ENCODE measurements at regions not wholly inside any gene's neighbourhood (a gene's known extent, or its start where the extent isn't known, plus 50 kb on each side); places are given as distances from the start of the nearest gene placed in this dataset.

DNA sequence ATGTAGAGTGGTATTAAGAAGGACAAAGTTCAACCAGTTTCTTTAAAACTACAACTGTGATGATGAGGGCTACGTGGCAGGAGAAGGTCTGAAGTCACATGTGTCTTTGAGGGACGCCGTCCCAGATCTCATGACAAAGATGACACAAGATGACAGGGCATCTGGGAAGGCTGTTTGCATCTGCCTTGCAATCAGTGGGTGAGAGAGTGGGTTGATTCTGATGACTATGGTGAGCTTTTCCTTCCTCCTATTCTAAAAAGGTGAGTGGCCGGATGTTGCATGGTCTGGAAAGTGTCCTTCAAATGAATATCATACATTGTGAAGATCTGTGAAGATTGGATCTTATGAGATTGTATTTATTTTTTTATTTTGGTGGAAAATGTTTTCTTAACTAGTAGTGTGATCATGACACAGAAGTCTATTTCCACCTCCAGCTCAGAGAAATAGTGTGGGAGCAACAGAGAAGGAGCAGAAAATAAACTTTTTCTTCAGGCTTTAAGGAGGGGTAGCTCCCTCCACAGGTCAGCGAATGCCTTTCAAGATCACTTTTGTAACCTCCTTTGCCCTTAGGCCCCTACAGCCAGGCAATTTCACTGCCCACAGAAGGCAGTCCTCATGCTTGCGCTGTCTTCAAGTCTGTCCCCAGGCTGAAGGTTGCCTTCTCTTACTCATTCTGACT, 76.0 kb upstream of the ATF3 start:
- no peak for TF ChIP-seq CTCF (IDR thresholded peaks at IDR 0.05)
- no peaks in the 10 kb centered on the region for H3K36me3 ChIP-seq
- WGBS, 2 donors = 80 to 89% methylated on average over 6 of the region's 6 CpGs
- peak in 1 of 4 donors; percentile 28 for ATAC-seq
- no peak for DNase-seq
- H3K9me3 ChIP-seq = no peaks in the 10 kb centered on the region
- intact Hi-C loops (cut with DNase I) = no loop called here
- no peak overlapping the region for H3K4me3 ChIP-seq
- no peaks in the 10 kb centered on the region for H3K4me1 ChIP-seq
- H3K27ac ChIP-seq = no peak overlapping the region
- H3K27me3 ChIP-seq = no peaks in the 10 kb centered on the region
- FAIRE-seq = no peak

DNA sequence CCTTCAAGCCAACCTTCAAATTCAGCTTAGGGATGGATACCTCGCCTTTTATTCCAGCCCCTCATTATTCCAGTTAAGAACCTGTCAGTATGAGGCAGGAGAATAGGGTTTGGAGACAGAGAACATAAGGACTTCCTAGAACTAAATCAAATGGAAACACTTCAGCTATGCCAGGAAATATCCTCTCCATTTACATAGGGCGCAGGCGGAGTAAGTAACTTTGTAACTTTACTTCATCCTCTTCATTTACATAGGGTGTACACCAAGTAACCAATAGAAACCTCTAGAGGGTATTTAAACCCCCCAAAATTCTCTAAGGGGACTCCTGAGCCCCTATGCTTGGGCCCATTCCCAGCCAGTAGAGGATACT, 75.4 kb upstream of the ATF3 start:
- DNase-seq (no peak), ATAC-seq (no peak), FAIRE-seq (no peak)
- Histone ChIP-seq H3K9me3 (no peaks in the 10 kb centered on the region), H3K27ac (no peak overlapping the region), H3K36me3 (no peaks in the 10 kb centered on the region), H3K4me3 (no peak overlapping the region), H3K27me3 (no peaks in the 10 kb centered on the region), H3K4me1 (no peaks in the 10 kb centered on the region)
- intact Hi-C loops (cut with DNase I) = no loop called here
- TF ChIP-seq CTCF (IDR thresholded peaks at IDR 0.05) = no peak
- 87 to 89% methylated on average over 3 of the region's 3 CpGs for WGBS, 2 donors

GRCh38 chr1:212536586-212536985, 72.0 kb upstream of the ATF3 start:
- H3K4me1 ChIP-seq = no peaks in the 10 kb centered on the region
- no peaks in the 10 kb centered on the region for H3K9me3 ChIP-seq
- TF ChIP-seq CTCF (IDR thresholded peaks at IDR 0.05) = no peak
- WGBS, 2 donors = 85 to 93% methylated on average over 6 of the region's 6 CpGs
- ATAC-seq (no peak), DNase-seq (no peak), FAIRE-seq (no peak)
- no peaks in the 10 kb centered on the region for H3K36me3 ChIP-seq
- intact Hi-C loops (cut with DNase I) = no loop called here
- H3K27me3 ChIP-seq = no peaks in the 10 kb centered on the region
- H3K27ac ChIP-seq = no peak overlapping the region
- no peak overlapping the region for H3K4me3 ChIP-seq

- intact Hi-C loops (cut with DNase I) = no loop called here
- Histone ChIP-seq H3K4me3 (no peak overlapping the region), H3K27ac (no peak overlapping the region), H3K4me1 (no peaks in the 10 kb centered on the region), H3K9me3 (no peaks in the 10 kb centered on the region), H3K36me3 (no peaks in the 10 kb centered on the region), H3K27me3 (no peaks in the 10 kb centered on the region)
- 0 to 27% methylated on average over 1 of the region's 1 CpG for WGBS, 2 donors
- TF ChIP-seq CTCF (IDR thresholded peaks at IDR 0.05) = no peak
- no peak for ATAC-seq
- FAIRE-seq = no peak
- no peak for DNase-seq
Observed at GRCh38 chr1:212537610-212538009, 71.0 kb upstream of the ATF3 start.

DNA sequence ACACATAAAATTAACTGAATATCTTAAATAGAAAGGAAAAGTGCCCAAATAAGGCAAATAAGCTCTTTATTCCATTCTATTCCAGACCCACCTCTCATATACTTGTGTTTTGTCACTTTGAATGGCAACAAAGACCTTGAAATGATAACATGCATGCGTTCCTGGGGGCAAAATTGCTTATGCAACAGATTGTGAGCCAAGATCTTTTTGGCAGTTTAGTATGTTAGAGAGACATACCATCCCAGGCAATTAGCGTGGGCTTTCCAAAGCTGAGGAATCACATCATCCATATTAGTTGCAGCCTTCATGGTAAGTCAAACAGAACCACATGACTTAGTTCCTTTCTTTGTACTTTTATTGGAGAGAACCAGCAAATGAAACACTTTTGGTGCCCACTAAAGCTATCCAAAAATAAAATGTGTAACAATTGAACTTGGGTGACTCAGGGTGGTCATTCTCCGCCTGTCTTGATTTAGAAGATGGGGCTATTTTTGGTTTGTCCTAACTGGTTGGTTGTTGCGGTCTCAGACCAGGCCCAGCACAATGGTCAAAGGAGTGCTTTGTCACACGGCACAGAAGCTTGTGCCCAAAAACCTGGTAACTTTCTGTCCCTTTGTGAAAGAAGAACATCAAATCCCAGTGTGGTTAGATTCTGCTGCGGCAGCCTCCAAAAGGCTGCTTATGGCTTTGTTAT, 68.7 kb upstream of the ATF3 start:
- FAIRE-seq (no peak), DNase-seq (no peak), ATAC-seq (no peak)
- H3K36me3 ChIP-seq = no peaks in the 10 kb centered on the region
- H3K9me3 ChIP-seq = no peaks in the 10 kb centered on the region
- intact Hi-C loops (cut with DNase I) = no loop called here
- WGBS, 2 donors = 78 to 83% methylated on average over 6 of the region's 6 CpGs
- no peak overlapping the region for H3K4me3 ChIP-seq
- no peaks in the 10 kb centered on the region for H3K27me3 ChIP-seq
- no peak for TF ChIP-seq CTCF (IDR thresholded peaks at IDR 0.05)
- no peak overlapping the region for H3K27ac ChIP-seq
- H3K4me1 ChIP-seq = no peaks in the 10 kb centered on the region
